ENCODE measurements at regions not wholly inside any gene's neighbourhood (a gene's known extent, or its start where the extent isn't known, plus 50 kb on each side); places are given as distances from the start of the nearest gene placed in this dataset.

- intact Hi-C loops (cut with micrococcal nuclease) = no loop called here
Measured at GRCh38 chr16:85372627-85373372, 240.3 kb upstream of the GSE1 start.

GRCh38 chr16:85373741-85374570 is 239.2 kb upstream of the GSE1 start:
- intact Hi-C loops (cut with micrococcal nuclease) = no loop called here

- intact Hi-C loops (cut with micrococcal nuclease) = no loop called here
Measured at GRCh38 chr16:85374571-85374872, 238.6 kb upstream of the GSE1 start.

GRCh38 chr16:85375282-85375681 is 237.8 kb upstream of the GSE1 start:
- intact Hi-C loops (cut with micrococcal nuclease) = no loop called here

- intact Hi-C loops (cut with micrococcal nuclease) = no loop called here
Measured at GRCh38 chr16:85376292-85377095, 236.6 kb upstream of the GSE1 start.

- intact Hi-C loops (cut with micrococcal nuclease) = no loop called here
Measured at GRCh38 chr16:85377388-85378144, 235.6 kb upstream of the GSE1 start.

- intact Hi-C loops (cut with micrococcal nuclease) = no loop called here
Measured at GRCh38 chr16:85378145-85379040, 234.7 kb upstream of the GSE1 start.

- intact Hi-C loops (cut with micrococcal nuclease) = no loop called here
Measured at GRCh38 chr16:85379041-85380001, 233.8 kb upstream of the GSE1 start.

GRCh38 chr16:85380002-85380395 is 233.1 kb upstream of the GSE1 start:
- intact Hi-C loops (cut with micrococcal nuclease) = no loop called here

- intact Hi-C loops (cut with micrococcal nuclease) = no loop called here
Measured at GRCh38 chr16:85380905-85381737, 232.0 kb upstream of the GSE1 start.

- intact Hi-C loops (cut with micrococcal nuclease) = no loop called here
Measured at GRCh38 chr16:85381738-85382592, 231.2 kb upstream of the GSE1 start.

- intact Hi-C loops (cut with micrococcal nuclease) = no loop called here
Measured at GRCh38 chr16:85382717-85383118, 230.4 kb upstream of the GSE1 start.

- intact Hi-C loops (cut with micrococcal nuclease) = no loop called here
Measured at GRCh38 chr16:85383836-85384832, 229.0 kb upstream of the GSE1 start.

GRCh38 chr16:85384833-85385462 is 228.2 kb upstream of the GSE1 start:
- intact Hi-C loops (cut with micrococcal nuclease) = no loop called here

GRCh38 chr16:85385463-85386331 is 227.4 kb upstream of the GSE1 start:
- intact Hi-C loops (cut with micrococcal nuclease) = no loop called here

Measured in T-helper 2 cell treated with Interferon-gamma antibody and Interleukin-4, amounts not matched to agents 100 ng/mL and 5 ng/mL, for 36 hours (primary cell).